ENCODE measurements at regions not wholly inside any gene's neighbourhood (a gene's known extent, or its start where the extent isn't known, plus 50 kb on each side); places are given as distances from the start of the nearest gene placed in this dataset.

GRCh38 chr19:5392486-5392885 lies 51.9 kb upstream of the PTPRS start:
- DNase-seq (ENCODE audit: low read depth) = no peak

- DNase-seq (ENCODE audit: low read depth) = no peak
Observed at GRCh38 chr19:5393088-5393487, 52.5 kb upstream of the PTPRS start.

- no peak for DNase-seq (ENCODE audit: low read depth)
Observed at GRCh38 chr19:5394551-5395505, 54.2 kb upstream of the PTPRS start.

GRCh38 chr19:5395556-5395955 lies 54.9 kb upstream of the PTPRS start:
- no peak for DNase-seq (ENCODE audit: low read depth)

GRCh38 chr19:5396096-5396939 lies 55.7 kb upstream of the PTPRS start:
- DNase-seq (ENCODE audit: low read depth) = no peak

- no peak for DNase-seq (ENCODE audit: low read depth)
Observed at GRCh38 chr19:5396963-5397362, 56.4 kb upstream of the PTPRS start.

- no peak for DNase-seq (ENCODE audit: low read depth)
Observed at GRCh38 chr19:5397804-5398692, 57.2 kb upstream of the ZNRF4 start.

GRCh38 chr19:5398693-5399057 lies 56.5 kb upstream of the ZNRF4 start:
- no peak for DNase-seq (ENCODE audit: low read depth)

GRCh38 chr19:5403968-5404640 lies 51.1 kb upstream of the ZNRF4 start:
- DNase-seq (ENCODE audit: low read depth) = peak; percentile 77

All from stromal cell of bone marrow (primary cell).